NCI-H226 (cell line): ENCODE measurements at regions not wholly inside any gene's neighbourhood (a gene's known extent, or its start where the extent isn't known, plus 50 kb on each side); places are given as distances from the start of the nearest gene placed in this dataset.
"Not testable (repeated sequence)": the region's sequence is repeated elsewhere in the genome, so short reads cannot be mapped to it uniquely, and the experiment has no call there.

Experiments used
- DNase-seq: peaks from one replicate; pipeline ENCODE4 v3.0.0-alpha.2; 2015

DNA sequence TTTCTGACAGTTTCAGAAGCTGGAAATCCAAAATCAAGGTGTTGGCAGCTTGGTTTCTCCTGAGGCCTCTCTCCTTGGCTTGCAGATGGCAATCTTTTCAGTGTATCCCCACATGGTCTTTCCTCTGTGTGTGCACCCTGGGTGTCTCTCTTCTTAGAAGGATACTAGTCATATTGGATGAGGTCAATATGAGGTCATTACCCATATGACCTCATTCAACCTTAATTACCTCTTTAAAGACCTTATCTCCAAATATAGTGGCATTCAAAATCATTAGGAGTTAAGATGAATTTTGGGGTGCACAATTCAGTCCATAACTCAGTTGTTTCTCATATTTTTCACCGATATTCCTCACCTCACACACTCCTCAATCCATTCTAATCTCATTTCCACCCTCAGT, 92.4 kb upstream of the TGM3 start:
- no peak for DNase-seq

- no peak for DNase-seq
Observed at GRCh38 chr20:2204021-2204420, 91.8 kb upstream of the TGM3 start.

DNA sequence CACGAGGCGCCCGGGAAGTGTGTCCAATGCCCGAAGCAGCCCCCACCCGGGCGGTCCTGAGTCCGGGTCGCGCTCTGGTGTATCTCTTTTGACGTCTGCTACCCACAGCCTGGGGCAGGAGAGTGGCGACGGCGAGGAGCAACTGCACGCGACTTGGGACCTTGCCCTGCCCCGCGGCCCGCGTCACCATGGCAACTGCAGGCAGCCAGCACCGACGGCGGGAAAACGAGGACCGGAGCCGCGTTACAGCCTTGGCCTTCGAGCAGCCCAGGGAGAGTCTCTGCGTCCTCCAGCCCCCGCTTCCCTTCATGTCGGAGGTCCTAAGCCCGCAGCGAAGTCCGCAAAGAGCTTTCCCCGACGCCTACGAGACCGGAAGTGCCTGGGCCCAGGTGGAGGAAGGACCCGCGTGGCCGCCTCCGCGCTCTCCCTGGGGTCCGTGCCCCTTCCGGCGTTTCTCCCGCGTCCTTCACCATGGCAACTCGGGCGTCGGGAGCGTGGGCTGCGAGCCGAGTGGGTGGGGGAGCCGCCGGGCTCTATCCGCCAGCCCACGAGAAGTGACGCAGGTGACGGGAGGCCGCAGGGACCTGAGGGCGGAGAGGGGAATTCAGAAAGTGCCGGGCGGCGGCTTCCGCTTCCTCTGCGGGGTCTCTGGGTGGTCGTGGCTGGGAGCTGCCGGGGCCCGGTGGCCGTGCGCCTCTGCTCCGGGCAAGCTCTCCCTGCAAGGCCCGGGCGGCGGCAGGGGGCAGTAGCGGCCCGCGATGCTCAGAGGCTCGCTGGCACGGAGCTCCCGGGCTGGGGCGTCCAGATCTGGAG, 88.6 kb upstream of the TGM3 start:
- peak; percentile 16 for DNase-seq

GRCh38 chr20:2207770-2208097, 88.1 kb upstream of the TGM3 start:
- no peak for DNase-seq

GRCh38 chr20:2208897-2209296, 86.9 kb upstream of the TGM3 start:
- no peak for DNase-seq

DNA sequence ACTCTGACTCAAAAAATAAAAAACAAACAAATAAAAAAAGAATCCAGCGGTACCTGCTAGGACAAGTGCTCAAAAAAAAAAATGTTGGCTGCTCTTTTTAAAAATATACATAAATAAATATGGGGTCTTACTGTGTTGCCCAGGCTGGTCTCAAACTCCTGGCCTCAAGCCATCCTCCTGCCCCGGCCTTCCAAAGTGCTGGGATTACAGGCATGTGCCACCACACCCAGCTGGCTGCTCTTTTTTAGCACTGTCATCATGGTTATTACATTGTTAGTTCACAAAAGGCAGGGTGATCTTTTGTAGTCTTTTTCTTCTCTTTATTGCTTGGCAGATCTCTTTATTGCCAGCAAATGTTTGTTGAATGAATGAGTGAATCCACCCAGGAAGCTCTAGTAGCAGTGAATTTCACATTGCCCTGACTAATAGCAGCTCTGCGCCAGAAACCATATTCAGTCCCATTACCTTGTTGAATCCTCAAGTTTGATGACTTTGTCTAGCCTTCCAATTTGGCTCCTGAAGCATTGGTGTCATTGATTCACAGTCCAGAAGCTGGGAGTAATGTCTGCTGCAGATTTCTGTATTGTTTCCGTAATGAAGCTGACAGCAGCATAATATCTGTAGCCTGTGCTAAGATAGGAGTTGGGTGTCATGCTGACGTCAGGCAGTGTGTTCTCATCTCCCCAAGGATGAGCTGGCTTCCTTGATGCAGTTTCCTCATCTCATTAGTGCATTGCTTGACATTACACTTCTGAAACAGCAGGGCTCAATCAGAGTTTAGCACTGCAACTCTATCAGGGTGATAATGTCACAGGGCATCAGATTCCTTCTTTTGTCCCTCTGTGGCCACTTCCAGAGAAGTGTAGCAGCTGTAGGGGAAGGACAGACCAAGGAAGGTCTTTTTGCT, 84.9 kb upstream of the TGM3 start:
- DNase-seq, result peak; percentile 63

DNA sequence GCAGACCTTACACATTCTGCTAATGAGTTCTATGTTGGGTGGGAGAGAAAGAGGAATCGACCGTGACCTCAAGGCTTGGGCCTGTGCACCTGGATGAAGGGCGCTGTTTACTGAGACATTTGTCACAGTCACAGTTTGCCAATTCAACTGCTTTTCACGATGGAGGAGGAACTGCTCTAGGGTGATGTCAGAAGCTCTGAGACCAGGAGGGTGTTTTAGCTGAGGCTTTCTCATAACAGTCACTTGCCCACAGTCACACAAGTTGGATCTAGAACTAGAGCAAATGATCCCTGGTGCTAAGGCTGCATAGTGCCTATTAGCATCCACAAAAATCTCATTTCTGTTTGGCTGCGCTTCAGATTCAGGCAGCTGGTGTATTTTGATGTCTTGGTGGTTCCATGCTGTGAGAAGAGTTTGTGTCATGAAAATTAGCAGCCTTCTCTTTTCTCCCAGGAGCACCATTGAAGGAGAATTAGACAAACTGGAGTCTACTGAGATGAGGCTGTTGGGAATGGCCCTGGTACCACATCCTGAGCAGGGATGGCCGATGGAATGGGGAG, 83.3 kb upstream of the TGM3 start:
- DNase-seq, result no peak

DNA sequence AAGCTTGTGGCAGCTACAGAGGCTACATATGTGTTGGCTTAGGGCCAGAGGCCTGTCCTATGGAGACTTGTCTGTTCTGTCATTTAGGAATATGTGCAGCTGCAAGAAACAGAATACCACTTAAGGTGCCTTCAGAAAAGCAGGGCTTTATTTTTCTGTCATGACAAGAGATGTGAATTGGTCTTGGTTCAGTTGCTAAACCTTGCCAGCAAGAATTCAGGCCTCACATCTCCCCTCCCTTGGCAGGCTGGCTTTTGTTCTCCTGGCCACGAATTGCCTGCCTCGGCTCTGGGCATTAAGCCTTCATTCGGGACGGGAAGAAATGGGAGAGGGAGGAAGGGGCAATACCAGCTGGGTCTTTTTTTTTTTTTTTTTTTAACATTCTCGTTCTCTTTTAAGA, 82.4 kb upstream of the TGM3 start:
- no peak for DNase-seq

- DNase-seq, result no peak
Observed at GRCh38 chr20:2217857-2218539, 77.8 kb upstream of the TGM3 start.

DNA sequence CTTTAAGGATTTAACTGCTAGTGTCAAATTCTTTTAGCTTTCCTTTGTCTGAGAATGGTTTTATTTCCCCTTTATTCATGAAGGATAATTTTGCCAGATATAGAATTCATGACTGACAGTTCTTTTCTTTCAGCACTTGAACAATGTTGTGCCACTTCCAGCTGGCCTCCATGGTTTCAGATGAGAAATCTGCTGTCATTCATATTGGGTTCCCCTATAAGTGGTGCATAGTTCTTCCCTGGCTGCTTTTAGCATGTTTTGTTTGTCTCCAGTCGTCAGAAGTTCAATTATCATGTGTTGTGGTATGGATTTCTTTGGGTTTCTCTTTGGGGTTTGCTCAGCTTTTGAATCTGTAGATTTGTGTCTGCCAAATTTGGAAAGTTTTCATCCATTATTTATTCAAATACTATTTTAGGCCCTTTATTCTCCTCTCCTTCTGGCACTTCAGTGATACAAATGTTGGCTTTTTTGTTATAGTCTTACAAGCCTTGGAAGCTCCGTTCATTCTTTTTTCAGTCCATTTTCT, 76.3 kb upstream of the TGM3 start:
- DNase-seq, result no peak

DNA sequence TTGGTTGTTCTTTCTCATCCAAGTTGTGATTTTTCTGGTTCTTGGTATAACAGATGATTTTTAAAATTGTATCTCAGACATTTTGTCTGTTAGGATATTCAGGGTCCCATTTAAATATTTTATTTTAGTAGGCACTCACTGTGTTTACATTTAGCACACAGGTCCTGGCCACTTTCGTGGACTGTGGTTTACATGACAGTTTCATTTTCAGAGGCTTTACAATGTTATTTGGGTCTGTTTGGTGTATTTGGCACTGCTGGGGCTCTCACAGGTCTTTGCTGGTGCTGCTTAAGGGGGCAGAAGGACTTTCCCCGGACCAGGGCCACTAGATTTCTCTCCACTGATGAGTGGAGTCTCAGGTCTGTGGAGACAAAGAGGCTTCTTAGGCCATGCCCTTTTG, 75.5 kb upstream of the TGM3 start:
- DNase-seq, result no peak

DNA sequence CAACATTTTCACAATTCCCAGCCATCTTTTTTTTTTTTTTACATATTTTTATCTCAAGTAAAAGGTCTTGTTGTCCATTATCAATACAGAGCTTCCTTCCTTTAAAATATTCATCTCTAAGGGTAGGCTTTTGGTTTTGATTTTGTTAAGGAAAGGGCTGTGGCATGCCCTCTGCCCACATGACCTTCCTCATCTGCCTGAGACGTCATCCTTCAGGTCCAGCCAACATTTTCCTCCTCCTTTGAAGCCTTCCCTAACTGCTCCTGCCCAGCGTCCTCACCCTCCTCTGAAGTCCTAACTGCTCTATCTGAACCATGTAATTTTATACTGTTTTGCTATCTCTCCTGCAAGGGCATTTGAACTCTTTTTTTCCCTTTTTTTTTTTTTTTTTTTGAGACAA, 73.9 kb upstream of the TGM3 start:
- DNase-seq, result no peak

DNA sequence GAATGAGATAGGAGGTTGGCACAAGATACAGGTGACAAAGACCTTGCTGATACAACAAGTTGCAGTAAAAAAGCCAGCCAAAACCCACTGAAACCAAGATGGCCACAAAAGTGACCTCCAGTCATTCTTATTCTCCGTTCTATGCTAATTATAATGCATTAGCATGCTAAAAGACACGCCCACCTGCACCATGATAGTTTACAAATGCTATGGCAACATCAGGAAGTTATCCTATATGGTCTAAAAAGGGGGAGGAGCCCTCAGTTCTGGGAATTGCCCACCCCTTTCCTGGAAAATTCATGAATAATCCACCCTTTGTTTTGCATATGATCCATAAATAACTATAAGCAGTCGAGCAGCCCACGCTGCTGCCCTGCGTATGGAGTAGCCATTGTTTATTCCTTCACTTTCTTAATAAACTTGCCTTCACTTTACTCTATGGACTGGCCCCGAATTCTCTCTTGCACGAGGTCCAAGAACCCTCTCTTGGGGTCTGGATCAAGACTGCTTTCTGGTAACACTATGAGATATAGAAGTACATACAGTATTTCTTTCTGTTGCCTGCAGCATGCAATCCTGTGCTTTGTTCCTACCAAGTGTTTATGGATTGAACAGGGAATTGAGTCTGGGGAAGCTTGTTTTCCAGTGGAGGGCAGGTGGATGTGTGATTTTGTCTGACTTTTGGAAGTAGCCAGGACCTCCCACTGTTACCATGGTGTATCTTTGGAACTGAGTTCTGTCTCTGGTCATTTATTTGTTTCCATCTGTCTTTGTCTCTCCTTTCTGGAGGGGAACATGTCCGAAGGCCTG, 72.0 kb upstream of the TGM3 start:
- DNase-seq, result no peak

DNA sequence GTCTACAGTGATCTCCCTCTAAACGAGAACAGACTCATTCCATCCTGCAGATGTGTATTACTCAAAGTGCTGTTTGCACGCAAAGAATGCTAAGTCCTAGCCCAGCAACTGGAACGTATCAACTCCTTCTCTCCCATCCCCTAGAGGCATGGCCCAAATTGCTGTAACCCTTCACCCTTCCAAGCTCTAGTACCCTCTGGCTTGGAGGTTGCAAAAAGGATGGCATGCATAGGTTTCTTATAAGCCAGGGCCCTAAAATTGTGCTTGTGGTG, 71.5 kb upstream of the TGM3 start:
- DNase-seq, result no peak

- not testable (repeated sequence) for DNase-seq
Observed at GRCh38 chr20:2227285-2227684, 68.5 kb upstream of the TGM3 start.

- DNase-seq, result no peak
Observed at GRCh38 chr20:2227861-2228260, 67.9 kb upstream of the TGM3 start.

- no peak for DNase-seq
Observed at GRCh38 chr20:2228926-2229325, 66.9 kb upstream of the TGM3 start.

DNA sequence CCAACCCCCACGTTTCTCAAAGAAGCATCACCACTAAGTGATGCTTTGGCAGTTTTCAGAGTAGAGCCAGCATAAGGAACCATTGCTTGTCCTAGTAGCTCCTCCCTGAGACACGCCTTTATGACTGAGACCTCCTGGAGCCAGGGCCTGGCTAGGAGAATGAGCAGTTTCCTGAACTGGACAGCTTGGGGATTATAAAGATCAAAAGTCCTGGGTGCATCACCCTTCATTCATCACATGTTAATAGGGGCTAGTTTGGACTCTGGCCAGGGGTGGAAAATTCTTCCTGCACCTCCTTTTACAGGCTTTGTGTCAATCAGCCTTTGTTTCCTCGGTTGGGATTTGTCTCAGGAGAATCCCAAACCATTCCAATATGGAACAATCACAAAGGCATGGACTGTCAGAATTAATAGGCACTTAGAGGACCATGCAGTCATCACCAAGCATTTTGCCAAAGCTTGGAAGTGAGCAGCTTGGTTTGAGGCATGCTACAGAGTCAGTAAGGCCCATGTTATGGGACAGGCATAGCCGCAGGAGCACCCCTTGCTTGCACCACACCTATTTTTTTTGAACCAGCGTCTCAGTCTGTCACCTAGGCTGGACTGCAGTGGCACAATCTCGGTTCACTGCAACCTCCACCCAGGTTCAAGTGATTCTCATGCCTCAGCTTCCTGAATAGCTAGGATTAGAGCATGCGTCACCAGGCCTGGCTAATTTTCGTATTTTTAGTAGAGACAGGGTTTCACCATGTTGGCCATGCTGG, 64.9 kb upstream of the TGM3 start:
- DNase-seq, result no peak

GRCh38 chr20:2231701-2232100, 64.1 kb upstream of the TGM3 start:
- no peak for DNase-seq

GRCh38 chr20:2234598-2235191, 61.1 kb upstream of the TGM3 start:
- DNase-seq, result no peak

DNA sequence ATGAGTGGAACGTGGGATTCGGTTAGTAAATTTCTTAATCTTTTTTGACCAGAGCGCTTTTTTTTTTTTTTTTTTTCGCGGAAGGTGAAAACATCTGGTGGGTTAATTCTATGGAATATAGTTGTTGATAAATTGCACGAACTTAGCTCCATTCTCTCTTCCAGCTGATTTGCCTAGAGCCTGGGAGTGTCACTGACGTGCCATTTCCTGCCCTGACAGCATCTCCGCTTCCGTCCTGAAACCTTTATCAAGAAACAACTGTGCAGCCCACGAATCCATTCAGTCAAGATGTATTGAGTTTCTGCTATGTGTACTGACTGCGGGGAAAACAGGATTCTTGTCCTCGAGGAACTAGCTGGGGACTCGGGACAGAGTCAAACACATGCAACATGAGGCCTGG, 59.5 kb upstream of the TGM3 start:
- DNase-seq, result no peak
